NCI-H446 (cell line): ENCODE measurements at regions not wholly inside any gene's neighbourhood (a gene's known extent, or its start where the extent isn't known, plus 50 kb on each side); places are given as distances from the start of the nearest gene placed in this dataset.

Experiments used
- DNase-seq, 2 experiments: peaks; one replicate each; lab custom pipeline; 2025; lab: John Stamatoyannopoulos, UW

DNA sequence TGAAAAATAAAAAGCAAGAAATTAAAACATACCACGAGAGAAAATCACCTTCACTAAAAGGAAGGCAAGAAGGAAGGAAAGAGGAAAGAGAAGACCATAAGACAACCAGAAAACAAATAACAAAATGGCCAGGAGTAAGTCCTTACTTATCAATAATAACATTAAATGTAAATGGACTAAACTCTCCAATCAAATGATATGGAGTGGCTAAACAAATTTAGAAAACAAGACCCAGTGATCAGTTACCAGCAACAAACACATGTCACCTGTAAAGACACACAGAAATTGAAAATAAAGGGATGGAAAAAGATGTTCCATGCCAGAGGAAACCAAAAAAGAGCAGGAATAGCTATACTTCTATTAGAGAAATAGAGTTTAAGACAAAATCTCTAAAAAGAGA is 85.0 kb upstream of the SLC38A4 start:
- no peak for DNase-seq

DNA sequence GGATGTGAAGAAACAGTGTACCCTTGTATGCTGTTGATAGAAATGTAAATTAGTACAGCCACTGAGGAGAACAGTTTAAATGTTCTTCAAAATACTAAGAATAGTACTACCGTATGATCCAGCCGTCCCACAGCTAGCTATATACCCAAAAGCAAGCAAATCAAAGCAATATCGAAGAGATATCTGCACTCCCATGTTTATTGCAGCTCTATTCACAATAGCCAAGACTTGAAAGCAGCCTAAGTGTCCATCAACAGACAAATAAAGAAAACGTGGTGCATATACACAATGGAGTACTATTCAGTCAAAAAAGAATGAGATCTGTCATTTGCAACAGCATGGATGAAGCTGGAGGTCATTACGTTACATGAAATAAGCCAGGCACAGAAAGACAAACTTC is 88.5 kb upstream of the SLC38A4 start:
- DNase-seq, result no peak

DNA sequence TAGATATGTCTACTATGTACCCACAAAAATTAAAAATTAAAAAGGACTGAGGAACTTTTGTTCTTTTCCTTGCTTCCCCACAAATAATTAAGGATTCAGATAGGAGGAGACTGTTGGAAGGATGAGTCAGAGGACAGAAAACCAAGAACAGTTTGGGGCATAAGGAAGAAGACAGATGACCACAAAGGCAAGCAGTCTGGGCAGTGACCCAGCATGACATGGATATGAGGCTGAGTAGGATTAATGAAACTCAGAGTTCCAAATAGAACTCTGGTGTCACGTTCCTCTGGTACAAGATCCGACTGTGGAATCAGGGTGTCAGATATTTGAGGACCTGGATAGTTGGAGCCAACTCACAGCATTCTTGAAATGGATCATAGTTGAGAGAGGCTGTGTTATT is 89.3 kb upstream of the SLC38A4 start:
- no peak for DNase-seq

DNA sequence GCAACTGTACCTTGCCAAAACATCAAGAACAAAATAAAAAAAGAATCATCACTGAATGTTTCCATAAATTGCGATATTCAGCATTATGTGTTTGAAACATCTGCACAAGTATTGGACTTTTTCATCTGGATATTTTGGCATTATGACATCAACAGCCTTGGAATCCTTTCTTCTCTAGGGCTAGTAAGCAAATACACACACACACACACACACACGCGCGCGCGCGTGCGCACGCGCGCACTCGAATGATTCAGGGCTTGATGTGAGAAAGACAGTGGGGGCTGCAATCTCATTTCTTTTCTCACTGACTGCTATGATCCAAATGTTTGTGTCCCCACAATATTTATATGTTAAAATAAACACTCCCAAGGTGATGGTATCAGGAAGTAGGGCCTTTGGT is 90.0 kb upstream of the SLC38A4 start:
- no peak for DNase-seq

DNA sequence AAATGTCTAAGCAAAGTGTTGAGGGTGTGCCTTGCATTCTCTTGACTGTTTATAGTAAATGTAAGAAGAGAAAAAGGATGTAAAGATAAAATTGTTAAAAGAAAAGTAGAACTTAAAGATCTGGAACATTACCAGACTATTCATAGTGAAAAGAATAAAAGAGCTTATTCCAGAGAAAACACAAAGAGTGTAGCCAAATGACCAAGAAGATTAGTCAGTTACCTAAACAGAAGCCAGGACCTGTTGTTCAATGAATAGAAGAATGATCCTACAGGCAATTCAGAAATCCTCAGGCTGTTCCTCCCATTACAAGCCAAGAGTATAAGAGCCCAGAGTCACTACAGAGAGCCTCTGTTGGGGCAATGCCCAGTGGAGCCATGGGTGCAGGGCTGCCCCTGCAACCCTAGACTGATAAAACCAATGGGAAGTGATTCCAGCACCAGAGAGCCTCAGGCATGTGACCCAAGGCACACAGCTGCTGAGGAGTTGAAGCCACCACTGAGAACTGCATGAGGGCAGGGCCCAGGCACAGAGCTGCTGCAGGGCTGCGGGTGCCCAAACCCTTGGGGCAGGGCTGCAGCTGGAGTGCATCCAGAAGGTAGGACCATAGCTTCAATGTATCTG is 91.1 kb upstream of the SLC38A4 start:
- DNase-seq, result no peak

DNA sequence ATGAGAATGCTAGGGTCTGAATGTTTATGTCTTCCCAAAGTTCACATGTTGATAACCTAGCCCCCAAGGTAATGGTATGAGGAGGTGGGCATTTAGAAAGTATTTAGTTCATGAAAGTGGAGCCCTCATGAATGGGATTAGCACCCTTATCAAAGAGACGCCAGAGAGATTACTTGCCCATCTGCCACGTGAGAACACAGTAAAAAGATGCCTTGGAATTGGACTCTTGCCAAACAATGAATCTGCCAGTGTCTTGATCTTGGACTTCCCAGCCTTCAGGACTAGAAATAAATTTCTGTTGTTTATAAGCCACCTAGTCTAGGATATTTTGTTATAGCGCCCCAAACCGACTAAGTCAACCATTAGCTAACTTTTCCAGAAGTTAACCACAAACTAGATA is 92.0 kb upstream of the SLC38A4 start:
- DNase-seq, result no peak

DNA sequence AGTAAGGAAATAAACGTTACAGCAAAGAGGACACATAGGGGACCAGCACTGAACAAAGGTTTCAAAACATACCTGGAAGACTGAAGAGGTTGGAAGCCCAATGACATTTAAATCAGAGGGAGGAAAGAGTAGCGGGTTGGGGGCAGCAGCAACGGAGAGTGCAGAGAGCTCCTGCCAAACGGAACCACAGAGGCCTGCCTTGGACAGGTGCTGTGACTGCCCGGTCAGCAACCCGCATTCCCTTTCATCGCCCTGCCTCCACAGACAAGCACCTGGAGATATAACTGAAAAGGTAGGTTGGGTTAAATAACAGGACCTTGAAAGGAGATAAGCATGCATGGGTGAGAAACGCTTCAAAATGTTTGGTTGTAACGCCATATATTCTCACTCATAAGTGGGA is 92.8 kb upstream of the SLC38A4 start:
- DNase-seq, result no peak

DNA sequence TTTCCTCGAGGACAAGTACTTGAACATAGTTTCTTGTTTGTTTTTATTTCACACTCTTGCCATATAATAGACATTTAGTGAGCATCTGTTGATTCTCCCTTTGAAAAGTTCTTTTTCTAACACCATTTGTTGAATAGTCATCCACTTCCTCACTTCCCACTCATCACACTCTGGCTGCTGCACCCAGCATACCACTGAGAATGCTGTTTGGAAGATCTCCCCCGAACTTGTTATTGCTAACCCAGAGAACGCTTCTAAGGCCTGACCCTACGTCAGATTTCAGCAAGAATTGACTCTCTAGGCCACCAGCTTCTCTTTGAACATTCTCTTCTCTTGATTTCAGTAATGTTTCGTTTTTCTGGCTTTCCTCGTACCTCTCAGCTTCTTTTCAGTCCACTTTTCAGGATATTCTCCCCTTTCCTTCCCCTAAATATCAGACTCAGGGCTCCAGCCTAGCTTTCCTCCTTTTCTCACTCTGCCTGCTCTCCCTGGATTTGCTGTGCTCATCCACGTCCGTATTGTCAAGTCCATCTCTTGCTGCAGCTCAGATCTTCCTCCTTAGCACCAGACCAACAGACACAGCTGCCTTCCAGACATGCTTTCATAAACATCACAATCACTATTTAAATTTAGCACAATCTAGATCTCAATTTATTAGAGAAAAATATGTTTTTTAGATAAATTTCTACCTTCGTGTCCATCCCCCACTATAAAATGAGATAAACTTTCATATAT is 94.0 kb upstream of the SLC38A4 start:
- no peak for DNase-seq

DNA sequence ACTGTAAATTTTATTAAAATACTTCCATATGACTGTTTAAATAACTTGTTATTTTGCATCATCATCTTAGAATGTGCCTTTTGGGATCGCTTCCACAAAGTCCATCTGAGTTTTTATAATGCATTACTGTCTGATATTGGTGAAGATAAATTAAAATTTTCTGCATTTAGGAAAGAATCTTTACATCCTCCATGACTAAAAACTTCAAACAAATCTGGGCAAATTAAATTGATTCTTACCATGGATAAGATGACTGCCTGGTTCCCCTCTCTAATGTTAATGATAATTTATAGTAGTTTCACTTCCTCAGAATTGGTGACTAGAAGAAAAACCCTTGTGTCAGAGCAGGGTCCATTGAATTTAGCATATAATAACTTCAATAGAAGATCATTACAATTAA is 94.7 kb upstream of the SLC38A4 start:
- no peak for DNase-seq

DNA sequence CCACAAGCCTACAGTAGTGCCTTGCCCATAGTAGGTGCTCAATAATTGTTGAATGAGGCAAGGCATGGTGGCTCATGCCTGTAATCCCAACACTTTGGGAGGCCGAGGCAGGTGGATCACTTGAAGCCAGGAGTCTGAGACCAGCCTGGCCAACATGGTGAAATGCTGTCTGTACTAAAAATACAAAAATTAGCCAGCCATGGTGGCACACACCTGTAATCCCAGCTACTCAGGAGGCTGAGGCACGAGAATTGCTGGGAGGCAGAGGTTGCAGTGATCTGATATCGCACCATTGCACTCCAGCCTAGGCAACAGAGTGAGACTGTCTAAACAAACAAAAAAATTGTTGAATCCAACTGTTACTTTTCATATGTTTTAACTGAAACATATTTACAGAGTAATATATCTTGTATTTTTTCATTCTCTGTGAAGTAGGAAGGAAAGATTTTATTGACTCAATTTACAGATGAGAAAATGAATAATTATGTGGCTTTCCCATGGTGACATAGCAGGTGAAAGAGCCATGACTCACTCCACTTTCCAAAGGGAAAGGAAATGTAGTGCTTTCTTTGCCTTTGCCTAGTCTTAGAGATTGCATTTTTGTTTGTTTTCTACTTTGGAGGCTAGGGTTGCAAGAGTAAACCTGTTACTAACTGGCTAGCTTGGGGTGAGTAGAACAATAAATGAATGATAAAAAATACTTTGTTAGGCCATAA is 95.4 kb upstream of the SLC38A4 start:
- DNase-seq, result no peak

DNA sequence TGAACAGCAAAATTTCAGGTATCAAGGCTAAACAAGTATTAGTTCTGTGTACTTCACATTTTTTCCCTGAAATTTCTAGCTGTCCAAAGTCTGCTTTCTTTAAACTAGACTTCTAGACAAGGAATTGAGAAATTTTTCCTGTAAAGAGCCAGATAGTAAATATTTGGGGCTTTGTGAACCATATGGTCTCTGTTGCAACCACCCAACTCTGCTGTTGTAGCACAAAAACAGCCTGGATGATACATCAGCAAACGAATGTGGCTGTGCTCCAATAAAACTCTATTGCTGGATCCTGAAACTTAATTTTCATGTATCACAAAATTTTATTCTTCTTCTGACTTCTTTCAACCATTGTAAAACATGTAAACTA is 96.0 kb upstream of the SLC38A4 start:
- no peak for DNase-seq

DNA sequence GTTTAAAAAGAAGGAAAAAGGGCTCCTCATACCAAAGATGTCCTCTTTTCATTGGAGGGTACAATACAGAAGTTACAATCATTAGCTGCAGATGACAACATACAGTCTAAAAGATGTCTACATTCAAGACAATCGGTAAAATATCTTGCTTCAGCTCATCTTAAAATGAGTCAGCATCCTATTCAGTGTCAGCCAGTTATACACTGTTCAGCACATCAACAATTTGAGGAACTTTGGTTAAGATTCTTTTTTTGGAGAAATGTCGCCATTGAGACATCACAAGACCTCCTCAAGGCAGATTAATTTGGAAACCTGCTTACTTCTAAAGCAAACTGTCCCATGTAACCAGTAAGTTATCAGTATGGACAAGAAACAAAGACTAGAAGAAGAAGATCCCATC is 100.7 kb upstream of the SLC38A4 start:
- no peak for DNase-seq

DNA sequence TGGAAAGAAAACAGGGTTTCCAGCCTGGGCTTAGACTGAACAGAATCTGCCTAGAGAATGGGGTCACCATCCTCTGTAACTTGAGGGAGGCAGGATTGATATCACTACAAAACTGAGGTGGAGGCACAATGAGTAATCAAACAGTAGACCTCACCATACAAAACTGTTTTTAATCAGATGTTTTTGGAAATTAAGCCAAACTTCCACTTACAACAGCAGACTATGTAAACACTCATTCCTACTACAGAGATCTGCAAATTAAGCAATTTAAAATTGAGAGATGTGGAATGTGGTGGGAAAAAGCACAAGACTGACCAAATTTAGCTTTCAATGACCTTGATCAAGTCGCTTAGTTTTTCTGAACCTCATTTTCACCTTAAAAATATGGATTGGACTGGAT is 104.3 kb upstream of the SLC38A4 start:
- DNase-seq, result no peak

DNA sequence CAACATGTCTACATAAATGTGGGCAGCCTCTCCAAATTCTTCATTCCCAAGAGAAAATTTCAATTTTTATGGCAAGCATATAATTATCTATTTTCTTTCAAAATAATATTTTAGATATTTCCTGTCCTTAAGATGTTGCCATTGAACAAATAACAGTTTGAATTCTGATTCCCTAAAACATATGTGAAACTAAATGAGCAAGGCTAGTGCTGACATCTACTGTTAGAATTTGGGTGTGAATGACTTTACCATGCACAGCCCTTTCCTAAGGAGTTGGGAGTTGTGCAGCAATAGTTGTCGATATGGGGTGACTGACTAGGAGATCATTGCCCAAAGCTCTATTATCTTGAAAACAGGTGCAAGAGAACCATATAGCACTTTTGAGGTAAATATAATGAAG is 108.2 kb upstream of the SLC38A4 start:
- peak in 1 of 2 experiments; percentile 11 for DNase-seq

DNA sequence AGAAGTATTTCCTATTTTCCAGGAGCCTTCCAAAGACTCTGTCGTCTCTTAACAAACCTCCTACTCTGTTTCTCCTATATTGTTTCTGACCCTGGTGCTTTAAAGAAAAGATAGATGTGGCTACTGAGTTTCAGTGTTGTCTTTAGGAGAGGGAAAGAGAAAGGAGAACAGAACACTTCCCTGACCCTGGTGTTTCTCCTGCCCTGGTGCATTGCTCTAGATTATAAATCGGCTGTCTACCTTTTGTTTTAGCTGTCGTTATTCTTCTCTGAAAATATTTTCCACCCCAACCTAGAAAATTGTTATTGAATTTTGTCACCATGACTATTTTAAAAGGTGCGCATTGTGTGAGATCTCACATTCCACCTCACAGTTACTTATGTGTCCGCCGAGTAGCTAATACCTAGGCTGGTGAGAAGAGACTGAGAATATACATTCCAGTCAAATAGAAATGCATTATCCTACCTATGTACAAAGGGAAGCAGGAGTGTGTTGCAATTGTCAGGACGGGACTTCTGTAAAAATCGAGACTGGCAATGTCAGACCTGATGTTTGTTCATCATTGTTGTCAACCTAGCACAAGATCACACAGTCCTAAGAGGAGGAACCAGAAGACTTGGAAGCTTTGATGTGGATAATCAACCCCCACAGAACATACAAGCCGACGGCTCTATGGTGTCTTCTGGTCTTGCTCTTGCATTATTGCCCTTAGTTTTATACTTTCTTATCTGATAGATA is 108.7 kb upstream of the SLC38A4 start:
- DNase-seq, result no peak

DNA sequence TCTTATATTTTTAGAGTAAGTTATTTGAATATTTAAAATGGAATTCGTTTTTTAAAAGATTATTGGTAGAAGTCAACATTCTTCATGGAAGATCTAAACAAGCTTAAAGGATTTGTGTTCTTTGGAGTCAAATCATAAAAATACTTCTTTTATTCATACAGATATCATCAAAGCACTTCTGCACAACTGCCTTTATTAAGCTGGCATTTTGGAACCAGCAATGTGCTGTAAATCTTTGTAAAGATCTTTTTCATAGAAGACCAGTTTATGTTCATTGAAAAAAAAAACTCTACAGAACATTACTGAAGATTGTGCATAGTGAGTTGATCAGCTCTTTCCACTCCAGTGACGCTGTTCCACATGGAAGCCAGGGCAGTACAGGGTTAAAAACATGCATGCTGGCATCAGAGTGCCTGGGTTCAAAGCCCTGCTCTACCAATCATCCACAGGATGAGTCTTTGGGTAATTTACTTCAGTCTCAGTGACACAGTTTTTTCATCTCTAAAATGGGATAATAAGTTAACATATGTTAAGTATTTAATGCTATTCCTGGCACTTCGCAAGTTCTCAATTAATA is 109.6 kb upstream of the SLC38A4 start:
- DNase-seq, result no peak

DNA sequence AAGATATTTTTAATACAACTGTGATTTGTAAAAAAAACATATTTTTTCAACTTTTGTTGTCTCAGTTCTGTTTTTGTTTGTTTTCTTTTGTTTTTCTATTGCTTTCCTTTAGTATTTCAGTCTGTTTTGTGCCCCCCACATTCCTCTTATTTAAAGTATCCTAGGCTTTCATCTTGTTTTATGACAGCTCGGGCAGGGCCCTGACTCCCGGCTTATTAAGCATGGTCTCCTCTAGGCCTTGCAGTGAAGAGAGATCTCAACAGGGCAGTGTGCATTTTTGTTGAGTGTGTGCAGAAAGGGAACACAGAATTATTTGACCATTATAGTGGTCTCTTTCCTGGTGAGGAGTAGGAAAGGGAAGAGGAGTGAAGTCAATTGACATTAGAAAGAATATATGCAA is 110.2 kb upstream of the SLC38A4 start:
- DNase-seq, result no peak

DNA sequence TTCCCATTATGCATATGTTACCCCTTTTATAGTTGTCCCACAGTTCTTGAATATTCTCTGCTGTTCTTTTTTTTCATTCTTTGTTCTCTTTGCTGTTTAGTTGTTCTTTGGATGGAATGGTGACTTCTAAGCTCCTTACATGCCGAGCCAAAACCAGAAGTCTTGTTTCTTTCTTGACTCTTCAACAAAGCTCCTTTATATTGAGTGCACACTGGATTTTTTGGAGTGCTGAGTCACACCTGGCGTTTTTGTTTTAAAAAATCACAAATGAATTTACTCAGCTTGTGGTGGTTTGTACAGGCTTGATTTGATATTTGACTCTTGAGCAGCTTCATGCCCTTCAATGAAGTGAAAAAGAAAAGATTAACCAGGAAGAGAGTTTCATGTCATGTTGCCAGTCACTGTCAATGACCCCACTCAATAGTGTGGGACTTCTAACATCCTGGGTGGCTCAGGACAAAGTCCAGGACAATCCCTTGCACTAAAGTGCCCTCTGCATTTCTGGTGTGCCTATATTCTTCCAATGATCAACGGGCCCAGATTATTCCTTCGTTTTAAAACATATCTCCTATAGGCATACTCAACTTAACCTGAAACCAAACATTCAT is 112.4 kb upstream of the SLC38A4 start:
- no peak for DNase-seq

DNA sequence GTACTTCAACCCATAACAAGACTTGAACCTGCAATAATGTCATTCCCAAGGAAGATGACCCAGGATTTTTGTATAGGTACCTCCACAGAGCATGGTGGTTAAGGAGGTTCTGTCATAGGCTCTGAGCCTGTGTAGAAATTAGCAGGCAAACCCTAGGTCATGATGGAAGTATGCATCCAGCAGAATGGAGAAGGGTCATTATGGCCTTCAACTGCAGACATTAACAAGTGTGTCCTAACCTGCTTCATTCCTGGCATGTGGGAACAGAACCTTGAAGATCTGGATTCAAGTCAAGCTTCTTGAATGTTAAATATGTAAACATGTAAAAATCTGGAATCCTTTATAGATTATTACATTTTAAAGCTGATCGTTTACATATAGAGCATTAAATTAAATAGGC is 116.2 kb upstream of the SLC38A4 start:
- no peak for DNase-seq

DNA sequence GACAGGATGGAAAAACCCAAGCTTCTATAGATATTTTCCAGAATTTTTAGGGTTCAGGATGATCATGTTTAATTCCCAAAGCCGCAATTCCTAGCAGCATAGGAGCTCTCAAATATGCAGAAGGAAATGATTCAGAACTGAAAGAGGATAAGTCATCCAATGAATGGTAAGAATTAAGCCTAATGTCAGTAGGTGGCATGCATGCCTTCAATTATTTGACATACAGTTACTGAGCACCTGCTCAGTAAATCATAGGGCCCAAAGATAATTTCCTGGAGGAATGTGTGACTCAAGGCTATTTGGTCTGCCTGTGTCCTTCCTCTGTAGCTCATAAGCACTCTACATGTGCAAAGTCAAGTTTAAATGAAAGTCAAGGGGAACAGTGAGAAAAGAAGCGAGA is 116.8 kb upstream of the SLC38A4 start:
- no peak for DNase-seq

DNA sequence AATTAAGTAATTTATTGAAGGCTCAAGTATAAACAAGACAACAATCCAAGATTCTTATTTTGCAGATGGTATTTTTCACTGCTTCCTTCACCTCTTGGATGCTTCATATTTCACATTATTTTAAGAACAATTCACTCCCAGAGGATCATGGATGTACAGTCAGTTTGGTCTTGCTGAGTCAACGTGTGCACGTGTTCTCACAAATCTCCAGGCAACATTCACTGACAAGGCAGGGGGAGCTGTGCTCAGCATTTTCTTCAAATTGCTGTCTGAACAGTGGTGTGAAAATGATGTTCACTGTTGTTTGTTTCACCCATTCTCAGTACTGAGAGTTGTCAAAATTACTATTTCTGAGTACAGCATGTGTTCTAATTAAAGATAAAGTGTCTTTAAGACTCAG is 118.3 kb upstream of the SLC38A4 start:
- DNase-seq, result no peak

DNA sequence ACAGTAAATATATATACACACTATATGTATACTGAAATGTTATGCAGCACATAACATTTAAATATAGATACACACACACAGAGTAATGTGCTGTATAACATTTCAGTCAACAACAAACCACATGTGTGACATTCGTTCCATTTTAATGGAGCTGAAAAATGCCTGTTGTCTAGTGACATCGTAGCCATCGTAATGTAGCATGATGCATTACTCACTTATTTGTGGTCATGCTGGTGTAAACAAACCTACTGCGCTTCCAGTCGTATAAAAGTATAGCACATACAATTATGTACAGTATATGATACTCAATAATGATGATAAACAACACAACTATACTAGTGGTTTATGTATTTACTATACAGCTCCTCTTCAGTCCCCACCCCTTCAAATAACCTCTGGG is 119.0 kb upstream of the SLC38A4 start:
- DNase-seq, result no peak
